Activated T-cell treated with anti-CD3 and anti-CD28 coated beads for 4 hours (primary cell): ENCODE measurements at regions not wholly inside any gene's neighbourhood (a gene's known extent, or its start where the extent isn't known, plus 50 kb on each side); places are given as distances from the start of the nearest gene placed in this dataset.
"Not testable (repeated sequence)": the region's sequence is repeated elsewhere in the genome, so short reads cannot be mapped to it uniquely, and the experiment has no call there.

Experiments used
- DNase-seq: peaks from one replicate; pipeline ENCODE4 v3.0.0-alpha.2; 2020

- DNase-seq = no peak
Measured at GRCh38 chr6:105562027-105562426, 159.1 kb upstream of the PREP start.

- no peak for DNase-seq
Measured at GRCh38 chr6:105561486-105561885, 158.6 kb upstream of the PREP start.

- DNase-seq = no peak
Measured at GRCh38 chr6:105560611-105561066, 157.8 kb upstream of the PREP start.

- no peak for DNase-seq
Measured at GRCh38 chr6:105557291-105557690, 154.4 kb upstream of the PREP start.

- DNase-seq = no peak
Measured at GRCh38 chr6:105553171-105553570, 150.3 kb upstream of the PREP start.

GRCh38 chr6:105550955-105551620 is 148.2 kb upstream of the PREP start:
- no peak for DNase-seq

- DNase-seq = no peak
Measured at GRCh38 chr6:105546754-105547153, 143.9 kb upstream of the PREP start.

- DNase-seq = no peak
Measured at GRCh38 chr6:105545947-105546731, 143.3 kb upstream of the PREP start.

GRCh38 chr6:105545228-105545920 is 142.5 kb upstream of the PREP start:
- DNase-seq = no peak

- no peak for DNase-seq
Measured at GRCh38 chr6:105539911-105540310, 137.0 kb upstream of the PREP start.

GRCh38 chr6:105537981-105538578 is 135.2 kb upstream of the PREP start:
- no peak for DNase-seq

- DNase-seq = no peak
Measured at GRCh38 chr6:105536961-105537360, 134.1 kb upstream of the PREP start.

GRCh38 chr6:105533301-105533700 is 130.4 kb upstream of the PREP start:
- DNase-seq = no peak

- no peak for DNase-seq
Measured at GRCh38 chr6:105526225-105526872, 123.5 kb upstream of the PREP start.

GRCh38 chr6:105522626-105523322 is 119.9 kb upstream of the PREP start:
- no peak for DNase-seq

- no peak for DNase-seq
Measured at GRCh38 chr6:105519954-105520353, 117.1 kb upstream of the PREP start.

GRCh38 chr6:105518993-105519392 is 116.1 kb upstream of the PREP start:
- not testable (repeated sequence) for DNase-seq

GRCh38 chr6:105515054-105515453 is 112.2 kb upstream of the PREP start:
- no peak for DNase-seq

GRCh38 chr6:105514306-105514705 is 111.4 kb upstream of the PREP start:
- DNase-seq = no peak

- no peak for DNase-seq
Measured at GRCh38 chr6:105511639-105512038, 108.8 kb upstream of the PREP start.

- no peak for DNase-seq
Measured at GRCh38 chr6:105510746-105511145, 107.9 kb upstream of the PREP start.
